Sigmoid colon (tissue), 6 donors: ENCODE measurements at regions not wholly inside any gene's neighbourhood (a gene's known extent, or its start where the extent isn't known, plus 50 kb on each side); places are given as distances from the start of the nearest gene placed in this dataset.

Experiments
- DNase-seq: peaks from one replicate; pipeline ENCODE4 v3.0.0-alpha.2; 2019
- H3K27ac ChIP-seq, 4 donors: fragments of 200-600 bp; sonication (generic); one replicate each; pipeline ENCODE4 v1.5.1; 2016 to 2019; ENCODE audit warnings: mild to moderate bottlenecking in 1 of 4
- H3K27me3 ChIP-seq, 3 donors: fragments of 200-600 bp; sonication (generic); one replicate each; pipeline ENCODE4 v1.5.1; 2019; ENCODE audit warnings: mild to moderate bottlenecking in 1 of 3
- H3K36me3 ChIP-seq, 4 donors: fragments of 200-600 bp; sonication (generic); one replicate each; pipeline ENCODE4 v1.5.1; 2016 to 2019
- H3K4me1 ChIP-seq, 4 donors: fragments of 200-600 bp; sonication (generic); one replicate each; pipeline ENCODE4 v1.5.1; 2017 to 2019
- H3K4me3 ChIP-seq, 4 donors: fragments of 200-600 bp; sonication (generic); one replicate each; pipeline ENCODE4 v1.5.1; 2017 to 2019; ENCODE audit warnings: mild to moderate bottlenecking in 2 of 4, moderate library complexity in 1 of 4
- H3K9me3 ChIP-seq, 4 donors: fragments of 200-600 bp in 3 of 4; sonication (generic) in 3 of 4; one replicate each; pipeline versions ENCODE4 v1.5.1 to v1.6.1; 2013 to 2019
- CTCF ChIP-seq, 4 experiments: fragments of 450-650 bp in 3 of 4; fragments of 200-600 bp in 1 of 4; IDR thresholded peaks; one replicate each; pipeline ENCODE4 v1.5.1; 2016 to 2019; ENCODE audit warnings: antibody characterized with exemption in 4 of 4, mild to moderate bottlenecking in 3 of 4, moderate library complexity in 2 of 4
- EP300 ChIP-seq, 4 donors: sonication (generic); formaldehyde crosslinking; IDR thresholded peaks; one replicate each; pipeline ENCODE4 v1.6.1; 2017; ENCODE audit warnings: antibody characterized with exemption in 4 of 4
- POLR2A ChIP-seq, 2 donors: fragments of 450-650 bp; IDR thresholded peaks; one replicate each; pipeline ENCODE4 v1.6.1; 2016; ENCODE audit warnings: antibody characterized with exemption in 2 of 2, mild to moderate bottlenecking in 2 of 2, moderate library complexity in 2 of 2
- POLR2AphosphoS5 ChIP-seq, 4 donors: sonication (generic); formaldehyde crosslinking; IDR thresholded peaks; one replicate each; pipeline ENCODE4 v1.6.1; 2017; ENCODE audit warnings: antibody characterized with exemption in 4 of 4
- WGBS, 2 donors: extraction: QIAGEN DNeasy Blood & Tissue Kit; methylation state at CpG; one replicate each; pipeline ENCODE4 v1.1.7; 2013; 5-methylcytosine and 5-hydroxymethylcytosine counted together
- intact Hi-C: fragments of 100-400 bp; cut with DNase I; formaldehyde crosslinking; loops from one replicate; pipeline ENCODE4 v1.15.1; 2023
- donor health status: healthy with polysubstance abuse.
- donor health status: healthy.

DNA sequence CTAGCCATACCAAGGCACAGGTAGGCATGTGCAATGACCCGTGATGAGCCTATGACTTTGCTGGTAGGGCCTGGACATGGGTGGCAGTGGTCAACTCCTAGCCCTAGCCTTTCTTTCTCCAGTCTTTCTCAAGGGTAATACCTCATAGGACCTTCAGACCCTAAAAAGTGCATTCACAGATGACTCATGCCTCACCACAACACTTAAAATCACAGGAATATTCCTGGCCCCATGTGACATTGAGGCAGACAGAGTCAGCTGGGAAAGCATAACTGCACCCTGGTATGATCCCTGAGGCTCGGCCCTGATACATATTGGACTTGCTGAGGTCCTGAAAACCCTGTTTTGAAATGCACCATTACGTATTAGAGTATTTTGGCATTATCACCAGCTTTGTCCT, 449.5 kb downstream of the HINT1 start:
- no peak for DNase-seq
- H3K27me3 ChIP-seq: no peaks in the 10 kb centered on the region
- no peak for TF ChIP-seq POLR2A (IDR thresholded peaks at IDR 0.05)
- TF ChIP-seq EP300 (IDR thresholded peaks at IDR 0.05): no peak
- TF ChIP-seq POLR2AphosphoS5 (IDR thresholded peaks at IDR 0.05): no peak
- TF ChIP-seq CTCF (IDR thresholded peaks at IDR 0.05): no peak
- 87 to 88% methylated on average over 3 of the region's 3 CpGs for WGBS, 2 donors
- H3K36me3 ChIP-seq: no peaks in the 10 kb centered on the region
- intact Hi-C loops: no loop called here
- no peaks in the 10 kb centered on the region for H3K9me3 ChIP-seq
- H3K4me3 ChIP-seq: no peak overlapping the region
- no peaks in the 10 kb centered on the region for H3K4me1 ChIP-seq
- no peak overlapping the region for H3K27ac ChIP-seq

DNA sequence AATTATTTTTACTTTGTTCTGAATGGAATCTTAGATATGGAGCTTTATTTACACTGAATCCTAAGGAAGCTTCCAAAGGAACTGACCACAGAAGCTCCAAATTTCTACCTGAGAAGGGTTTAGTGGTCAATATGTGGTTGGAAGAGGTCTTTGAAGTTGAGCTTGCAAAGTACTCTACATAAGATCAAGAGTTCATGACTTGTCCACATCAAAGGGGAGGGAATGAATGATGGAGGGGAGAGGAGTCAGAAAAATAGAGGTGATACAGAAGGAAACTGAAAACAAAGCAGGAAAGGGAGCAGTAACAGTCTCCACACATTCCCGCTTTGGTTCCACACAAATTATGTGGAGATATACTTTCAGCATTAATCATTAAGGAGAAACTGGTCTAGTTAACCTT, 450.9 kb downstream of the HINT1 start:
- Histone ChIP-seq H3K4me3 (no peak overlapping the region), H3K4me1 (no peaks in the 10 kb centered on the region), H3K27me3 (no peaks in the 10 kb centered on the region), H3K36me3 (no peaks in the 10 kb centered on the region), H3K27ac (no peak overlapping the region), H3K9me3 (no peaks in the 10 kb centered on the region)
- TF ChIP-seq POLR2AphosphoS5 (IDR thresholded peaks at IDR 0.05): no peak
- 91 to 97% methylated on average over 1 of the region's 1 CpG for WGBS, 2 donors
- DNase-seq: no peak
- intact Hi-C loops: no loop called here

- H3K4me3 ChIP-seq: no peak overlapping the region
- no peak for TF ChIP-seq CTCF (IDR thresholded peaks at IDR 0.05)
- TF ChIP-seq POLR2AphosphoS5 (IDR thresholded peaks at IDR 0.05): no peak
- TF ChIP-seq POLR2A (IDR thresholded peaks at IDR 0.05): no peak
- TF ChIP-seq EP300 (IDR thresholded peaks at IDR 0.05): no peak
- H3K27ac ChIP-seq: no peak overlapping the region
- 85 to 96% methylated on average over 1 of the region's 1 CpG for WGBS, 2 donors
- intact Hi-C loops: no loop called here
- no peak for DNase-seq
- no peaks in the 10 kb centered on the region for H3K27me3 ChIP-seq
- no peaks in the 10 kb centered on the region for H3K9me3 ChIP-seq
- no peaks in the 10 kb centered on the region for H3K36me3 ChIP-seq
- no peaks in the 10 kb centered on the region for H3K4me1 ChIP-seq
Measured at GRCh38 chr5:130712324-130712723, 452.7 kb downstream of the HINT1 start.

GRCh38 chr5:130710596-130710995, 454.5 kb downstream of the HINT1 start:
- WGBS, 2 donors: 8 to 54% methylated on average over 4 of the region's 4 CpGs
- TF ChIP-seq POLR2A (IDR thresholded peaks at IDR 0.05) (no peak), POLR2AphosphoS5 (IDR thresholded peaks at IDR 0.05) (no peak), CTCF (IDR thresholded peaks at IDR 0.05) (no peak), EP300 (IDR thresholded peaks at IDR 0.05) (no peak)
- Histone ChIP-seq H3K36me3 (no peaks in the 10 kb centered on the region), H3K9me3 (no peaks in the 10 kb centered on the region), H3K27me3 (no peaks in the 10 kb centered on the region), H3K27ac (no peak overlapping the region), H3K4me1 (no peaks in the 10 kb centered on the region), H3K4me3 (no peak overlapping the region)
- intact Hi-C loops: no loop called here
- DNase-seq: no peak

DNA sequence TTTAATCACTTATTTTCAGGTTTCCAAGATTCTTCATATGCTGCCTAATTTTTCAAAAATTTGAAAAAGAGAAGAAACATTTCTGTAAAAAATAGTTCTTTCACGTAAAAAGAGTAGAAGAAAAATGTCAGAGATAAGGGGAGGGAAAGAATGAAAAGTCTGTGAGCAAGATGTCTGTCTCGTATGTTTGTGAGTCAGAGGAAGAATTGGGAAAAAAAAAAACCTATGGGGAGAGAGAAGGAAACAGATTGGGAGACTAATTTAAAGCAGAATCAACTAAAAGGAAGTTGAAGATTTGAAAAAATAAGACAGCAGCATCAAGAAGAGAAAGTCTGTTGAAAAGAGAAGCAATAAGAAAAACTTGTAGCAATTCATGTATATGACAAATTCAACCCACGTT, 456.3 kb downstream of the HINT1 start:
- Histone ChIP-seq H3K4me1 (no peaks in the 10 kb centered on the region), H3K9me3 (no peaks in the 10 kb centered on the region), H3K36me3 (no peaks in the 10 kb centered on the region), H3K27ac (no peak overlapping the region), H3K27me3 (no peaks in the 10 kb centered on the region), H3K4me3 (no peak overlapping the region)
- TF ChIP-seq EP300 (IDR thresholded peaks at IDR 0.05) (no peak), CTCF (IDR thresholded peaks at IDR 0.05) (no peak), POLR2A (IDR thresholded peaks at IDR 0.05) (no peak), POLR2AphosphoS5 (IDR thresholded peaks at IDR 0.05) (no peak)
- DNase-seq: no peak
- intact Hi-C loops: no loop called here
- WGBS, 2 donors: 65 to 83% methylated on average over 3 of the region's 3 CpGs
